Glutamatergic neuron (in vitro differentiated cells): ENCODE measurements at regions not wholly inside any gene's neighbourhood (a gene's known extent, or its start where the extent isn't known, plus 50 kb on each side); places are given as distances from the start of the nearest gene placed in this dataset.

Source experiments
- DNase-seq: peaks from one replicate; pipeline ENCODE4 v3.0.0; 2022
- H3K27ac Mint-ChIP-seq: one replicate; pipeline ENCODE4 v1.8.0; 2020; ENCODE audit warnings: mild to moderate bottlenecking, mixed read lengths, inconsistent platforms; ENCODE audit not compliant: unreplicated experiment
- H3K27me3 Mint-ChIP-seq: one replicate; pipeline ENCODE4 v1.8.0; 2020; ENCODE audit warnings: mild to moderate bottlenecking, moderate library complexity, mixed read lengths, inconsistent platforms; ENCODE audit not compliant: unreplicated experiment
- H3K36me3 Mint-ChIP-seq: one replicate; pipeline ENCODE4 v1.8.0; 2020; ENCODE audit warnings: mild to moderate bottlenecking, mixed read lengths, inconsistent platforms; ENCODE audit not compliant: unreplicated experiment
- H3K4me1 Mint-ChIP-seq: one replicate; pipeline ENCODE4 v1.8.0; 2020; ENCODE audit warnings: mild to moderate bottlenecking, low read depth, mixed read lengths, inconsistent platforms; ENCODE audit not compliant: unreplicated experiment
- H3K4me3 Mint-ChIP-seq: one replicate; pipeline ENCODE4 v1.8.0; 2020; ENCODE audit warnings: mild to moderate bottlenecking, mixed read lengths, inconsistent platforms; ENCODE audit not compliant: unreplicated experiment
- H3K9me3 Mint-ChIP-seq: one replicate; pipeline ENCODE4 v1.8.0; 2020; ENCODE audit warnings: mild to moderate bottlenecking, moderate library complexity, mixed read lengths, inconsistent platforms; ENCODE audit not compliant: unreplicated experiment
- TF ChIP-seq, protein P1 (sequence below): fragments of 200-600 bp; sonication (generic); IDR thresholded peaks from one replicate; pipeline ENCODE4 v1.5.0; 2021; ENCODE audit not compliant: partially characterized antibody, unreplicated experiment

DNA sequence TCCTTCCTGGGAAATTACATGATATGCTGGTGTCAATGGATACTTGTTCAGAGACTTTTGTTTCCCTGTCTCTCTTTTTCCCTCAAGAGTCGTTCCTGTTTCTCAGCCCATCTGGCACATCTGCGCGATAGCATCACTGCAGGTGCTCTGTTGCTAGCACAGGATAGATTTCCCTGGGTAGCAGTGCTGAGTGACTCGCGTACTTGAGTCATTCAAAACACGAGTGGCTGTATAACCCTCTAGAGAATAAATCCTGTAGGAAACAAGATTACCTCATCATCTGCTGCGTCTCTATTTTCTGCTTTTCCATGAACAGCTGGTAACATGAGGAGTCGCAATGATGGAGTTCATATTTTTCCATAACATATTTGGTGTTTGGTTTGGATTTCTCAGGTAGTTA, 452.0 kb upstream of the FZD8 start:
- H3K36me3 Mint-ChIP-seq: peaks cover 3% of the 10 kb centered on the region
- H3K4me3 Mint-ChIP-seq: no peak overlapping the region
- DNase-seq: peak; percentile 22
- H3K27ac Mint-ChIP-seq: peak overlapping the region; percentile 72
- no peaks in the 10 kb centered on the region for H3K27me3 Mint-ChIP-seq
- H3K4me1 Mint-ChIP-seq: peaks cover 14% of the 10 kb centered on the region
- peaks cover 4% of the 10 kb centered on the region for H3K9me3 Mint-ChIP-seq
- TF ChIP-seq, protein P1, sequence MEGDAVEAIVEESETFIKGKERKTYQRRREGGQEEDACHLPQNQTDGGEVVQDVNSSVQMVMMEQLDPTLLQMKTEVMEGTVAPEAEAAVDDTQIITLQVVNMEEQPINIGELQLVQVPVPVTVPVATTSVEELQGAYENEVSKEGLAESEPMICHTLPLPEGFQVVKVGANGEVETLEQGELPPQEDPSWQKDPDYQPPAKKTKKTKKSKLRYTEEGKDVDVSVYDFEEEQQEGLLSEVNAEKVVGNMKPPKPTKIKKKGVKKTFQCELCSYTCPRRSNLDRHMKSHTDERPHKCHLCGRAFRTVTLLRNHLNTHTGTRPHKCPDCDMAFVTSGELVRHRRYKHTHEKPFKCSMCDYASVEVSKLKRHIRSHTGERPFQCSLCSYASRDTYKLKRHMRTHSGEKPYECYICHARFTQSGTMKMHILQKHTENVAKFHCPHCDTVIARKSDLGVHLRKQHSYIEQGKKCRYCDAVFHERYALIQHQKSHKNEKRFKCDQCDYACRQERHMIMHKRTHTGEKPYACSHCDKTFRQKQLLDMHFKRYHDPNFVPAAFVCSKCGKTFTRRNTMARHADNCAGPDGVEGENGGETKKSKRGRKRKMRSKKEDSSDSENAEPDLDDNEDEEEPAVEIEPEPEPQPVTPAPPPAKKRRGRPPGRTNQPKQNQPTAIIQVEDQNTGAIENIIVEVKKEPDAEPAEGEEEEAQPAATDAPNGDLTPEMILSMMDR: no peak

DNA sequence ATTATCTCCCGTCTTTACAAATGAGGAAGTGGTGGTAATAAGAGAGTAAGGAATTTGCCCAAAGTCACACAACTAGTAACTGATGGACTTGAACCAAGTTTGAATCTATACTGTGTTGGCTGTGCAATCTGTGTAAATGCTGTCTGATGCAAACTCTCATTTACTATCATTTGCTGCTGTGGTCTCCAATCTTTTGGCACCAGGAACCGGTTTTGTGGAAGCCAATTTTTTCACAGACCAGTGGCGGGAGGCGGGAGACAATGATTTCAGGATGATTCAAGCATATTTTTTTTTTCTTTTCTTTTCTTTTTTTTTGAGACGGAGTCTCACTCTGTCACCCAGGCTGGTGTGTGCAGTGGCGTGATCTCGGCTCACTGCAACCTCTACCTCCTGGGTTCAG, 450.0 kb upstream of the FZD8 start:
- peaks cover 2% of the 10 kb centered on the region for H3K9me3 Mint-ChIP-seq
- peaks cover 14% of the 10 kb centered on the region for H3K4me1 Mint-ChIP-seq
- H3K27me3 Mint-ChIP-seq: no peaks in the 10 kb centered on the region
- no peak for DNase-seq
- H3K4me3 Mint-ChIP-seq: no peak overlapping the region
- no peak overlapping the region for H3K27ac Mint-ChIP-seq
- no peaks in the 10 kb centered on the region for H3K36me3 Mint-ChIP-seq
- TF ChIP-seq, protein P1: no peak

DNA sequence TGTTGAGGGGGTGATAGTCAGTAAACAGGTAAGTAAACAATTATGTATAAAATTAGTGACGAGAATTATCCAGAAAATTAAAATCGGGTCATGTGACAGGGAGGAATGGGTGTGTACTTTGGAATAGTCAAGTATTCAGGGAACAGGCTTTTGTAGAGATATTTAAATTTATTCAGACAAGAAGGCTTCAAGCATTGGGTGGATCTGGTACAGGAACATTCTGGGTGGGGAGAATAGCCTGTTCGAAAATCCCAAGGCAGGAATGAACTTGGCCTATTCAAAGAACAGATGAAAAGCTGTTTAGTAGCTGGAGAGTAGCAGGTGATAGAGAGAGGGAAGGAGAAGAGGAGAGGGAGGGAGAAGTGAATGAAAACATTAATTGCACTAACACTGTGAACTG, 448.9 kb upstream of the FZD8 start:
- H3K27me3 Mint-ChIP-seq: no peaks in the 10 kb centered on the region
- TF ChIP-seq, protein P1: no peak
- H3K36me3 Mint-ChIP-seq: no peaks in the 10 kb centered on the region
- H3K4me1 Mint-ChIP-seq: peaks cover 14% of the 10 kb centered on the region
- no peak overlapping the region for H3K27ac Mint-ChIP-seq
- H3K9me3 Mint-ChIP-seq: peaks cover 2% of the 10 kb centered on the region
- no peak overlapping the region for H3K4me3 Mint-ChIP-seq
- no peak for DNase-seq

DNA sequence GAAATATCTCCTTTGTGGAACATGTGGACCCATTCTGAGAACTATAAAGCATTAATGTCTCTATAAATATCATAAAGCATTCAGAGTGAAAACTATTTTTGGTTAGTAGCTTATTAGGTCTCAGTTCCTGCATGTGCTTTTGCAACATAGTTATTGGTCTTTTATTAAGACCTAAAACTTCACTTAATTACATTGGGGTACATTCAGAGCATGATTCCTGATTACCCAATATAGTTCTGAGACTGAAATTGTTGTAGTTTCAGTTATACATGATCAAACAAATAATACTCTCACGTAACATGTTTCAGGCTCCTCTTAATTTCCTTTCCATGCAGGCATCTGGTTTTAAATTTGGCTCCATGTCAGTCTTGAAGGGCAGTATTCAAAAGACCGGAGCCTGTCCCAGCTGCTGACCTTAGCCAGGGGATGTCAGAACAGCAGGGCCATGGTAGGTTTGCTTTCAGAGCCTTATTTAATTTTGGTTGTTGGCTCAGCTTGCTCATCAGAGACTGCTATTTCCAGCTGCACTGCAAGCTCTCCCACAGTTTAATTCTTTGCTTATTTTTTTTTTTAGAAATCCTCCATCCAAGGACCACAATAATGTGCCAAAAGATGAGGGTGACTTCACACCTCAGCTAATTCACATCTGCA, 447.8 kb upstream of the FZD8 start:
- Mint-ChIP-seq H3K9me3 (no peaks in the 10 kb centered on the region), H3K36me3 (no peaks in the 10 kb centered on the region)
- no peak for DNase-seq

More for the DNA sequence above, 447.8 kb upstream of the FZD8 start:
- peaks cover 14% of the 10 kb centered on the region for H3K4me1 Mint-ChIP-seq
- no peak overlapping the region for H3K4me3 Mint-ChIP-seq
- TF ChIP-seq, protein P1: no peak
- H3K27me3 Mint-ChIP-seq: no peaks in the 10 kb centered on the region
- no peak overlapping the region for H3K27ac Mint-ChIP-seq
